Endothelial cell of umbilical vein (primary cell): ENCODE measurements at regions not wholly inside any gene's neighbourhood (a gene's known extent, or its start where the extent isn't known, plus 50 kb on each side); places are given as distances from the start of the nearest gene placed in this dataset.

Experiments used
- CTCF ChIP-seq, 2 donors: IDR thresholded peaks; 1 replicate in 1 of 2; 2 replicates in 1 of 2; pipeline ENCODE4 v1.5.1; 2011; ENCODE audit warnings: low read length in 2 of 2, mild to moderate bottlenecking in 2 of 2, moderate library complexity in 2 of 2, control low read depth in 1 of 2, inconsistent platforms in 1 of 2, low read depth in 1 of 2; ENCODE audit not compliant: insufficient read depth in 1 of 2; ENCODE audit errors: extremely low read depth in 1 of 2
- MAX ChIP-seq: IDR thresholded peaks from 2 replicates; pipeline ENCODE4 v1.6.1; 2011; ENCODE audit not compliant: insufficient read depth, insufficient read length

GRCh38 chr6:74674377-74674776 is 531.5 kb downstream of the COL12A1 start:
- TF ChIP-seq MAX (no peak), CTCF (IDR thresholded peaks at IDR 0.05; ENCODE audit: extremely low read depth in 1 of 2, insufficient read depth in 1 of 2, low read depth in 1 of 2, low read length in 2 of 2) (no peak)
